HepG2 (cell line): ENCODE measurements at regions not wholly inside any gene's neighbourhood (a gene's known extent, or its start where the extent isn't known, plus 50 kb on each side); places are given as distances from the start of the nearest gene placed in this dataset.

Experiments
- ATAC-seq: fragments of 200-7000 bp; cut with Tn5 transposase; 3 replicates; pipeline ENCODE4 v1.9.1; 2020; ENCODE audit warnings: mild to moderate bottlenecking, moderate library complexity
- BruUV-seq: library from RNA; stranded (reverse); fragments of 400-500 nt; replicated peaks from 2 replicates; lab custom pipeline; 2021; lab: Mats Ljungman, UMichigan
- CTCF ChIA-PET: fragments of 300-600 bp; formaldehyde crosslinking; extraction: SDS; loops from one replicate; lab custom pipeline; 2021; ENCODE audit warnings: low total read pairs, inconsistent platforms, low intra/inter-chr PET ratio; lab: Yijun Ruan, JAX
- POLR2A ChIA-PET: fragments of 350-600 bp; sonication (Branson Sonifier 250); formaldehyde crosslinking; loops from one replicate; lab custom pipeline; 2020; ENCODE audit warnings: antibody characterized with exemption, inconsistent platforms; lab: Yijun Ruan, JAX
- DNase-seq: peaks from one replicate; pipeline ENCODE4 v3.0.0-alpha.2; 2015; ENCODE audit warnings: low spot score
- FAIRE-seq: peaks from 3 replicates; lab custom pipeline; 2011; peaks lifted over from hg19 to GRCh38; lab: Jason Lieb, UNC
- H2AFZ ChIP-seq: one replicate; pipeline ENCODE4 v1.6.1; 2011; ENCODE audit warnings: low read length, inconsistent platforms
- H3K27ac ChIP-seq: fragments of 300-600 bp; 3 replicates; pipeline ENCODE4 v1.8.0; 2011; ENCODE audit warnings: mixed run types, mild to moderate bottlenecking, mixed read lengths, low read length, inconsistent platforms; ENCODE audit not compliant: insufficient read depth; ENCODE audit errors: extremely low read length
- H3K27me3 ChIP-seq, 2 experiments: fragments of 200-600 bp in 1 of 2; 2 replicates in 1 of 2; 3 replicates in 1 of 2; pipeline versions ENCODE4 v1.6.0 to v1.8.0; 2011; ENCODE audit warnings: low read length in 2 of 2, mild to moderate bottlenecking in 2 of 2, moderate library complexity in 2 of 2, inconsistent platforms in 1 of 2; ENCODE audit not compliant: insufficient read depth in 2 of 2, control insufficient read depth in 1 of 2
- H3K36me3 ChIP-seq, 2 experiments: fragments of 200-600 bp in 1 of 2; replicated peaks in 1 of 2; 2 replicates in 1 of 2; 3 replicates in 1 of 2; pipeline versions ENCODE4 v1.5.1 to v1.8.0; 2011; ENCODE audit warnings: low read length in 2 of 2, inconsistent platforms in 1 of 2; ENCODE audit not compliant: insufficient read depth in 2 of 2, control insufficient read depth in 1 of 2
- H3K4me1 ChIP-seq: 2 replicates; pipeline ENCODE4 v1.5.1; 2012; ENCODE audit warnings: low read length, inconsistent platforms; ENCODE audit not compliant: insufficient read depth
- H3K4me2 ChIP-seq: 2 replicates; pipeline ENCODE4 v1.6.0; 2011; ENCODE audit warnings: low read depth, low read length, inconsistent platforms
- H3K4me3 ChIP-seq, 3 experiments: fragments of 200-600 bp in 1 of 3; sonication (generic), shearing (Covaris generic) in 1 of 3; replicated peaks in 1 of 3; 2 replicates each; pipeline ENCODE4 v1.5.1; 2011 to 2016; ENCODE audit warnings: low read length in 3 of 3, inconsistent platforms in 2 of 3, low read depth in 2 of 3, mild to moderate bottlenecking in 2 of 3, control low read depth in 1 of 3, mixed read lengths in 1 of 3; ENCODE audit not compliant: insufficient read depth in 1 of 3
- H3K79me2 ChIP-seq: one replicate; pipeline ENCODE4 v1.6.1; 2011; ENCODE audit warnings: low read length, inconsistent platforms; ENCODE audit not compliant: insufficient read depth
- H3K9ac ChIP-seq: 2 replicates; pipeline ENCODE4 v1.6.0; 2011; ENCODE audit warnings: mild to moderate bottlenecking, low read depth, low read length, inconsistent platforms; ENCODE audit not compliant: insufficient read depth
- H3K9me3 ChIP-seq: 2 replicates; pipeline ENCODE4 v1.5.1; 2012; ENCODE audit warnings: mild to moderate bottlenecking, low read length
- H4K20me1 ChIP-seq: 2 replicates; pipeline ENCODE4 v1.6.0; 2011; ENCODE audit warnings: inconsistent platforms, mild to moderate bottlenecking, low read length, moderate library complexity; ENCODE audit not compliant: insufficient read depth
- HNF1A ChIP-seq, 2 experiments: sonication (generic) in 1 of 2; formaldehyde crosslinking in 1 of 2; IDR thresholded peaks; 2 replicates each; pipeline versions ENCODE4 v1.4.0 to v1.6.1; 2016 to 2020; ENCODE audit warnings: borderline replicate concordance in 1 of 2, low read depth in 1 of 2, mild to moderate bottlenecking in 1 of 2, missing genetic modification reagents in 1 of 2
- IRF9 ChIP-seq: sonication (generic); formaldehyde crosslinking; IDR thresholded peaks from 2 replicates; pipeline ENCODE4 v1.8.0; 2022; ENCODE audit warnings: missing genetic modification reagents, mild to moderate bottlenecking, borderline replicate concordance
- MAFF ChIP-seq: IDR thresholded peaks from 2 replicates; pipeline ENCODE4 v1.6.1; 2011; ENCODE audit warnings: low read depth, low read length, improper control_type of control experiment
- NR2F2 ChIP-seq: IDR thresholded peaks from 2 replicates; pipeline ENCODE4 v1.6.1; 2012; ENCODE audit warnings: low read depth, inconsistent platforms, borderline replicate concordance
- PBX2 ChIP-seq: IDR thresholded peaks from 2 replicates; pipeline ENCODE4 v1.6.1; 2016; ENCODE audit warnings: control low read depth
- POGK ChIP-seq: sonication (generic); formaldehyde crosslinking; conservative IDR thresholded peaks from 2 replicates; pipeline ENCODE4 v1.8.0; 2022; ENCODE audit warnings: mild to moderate bottlenecking, moderate library complexity, missing genetic modification reagents
- TAF15 ChIP-seq: fragments of 200-400 bp; formaldehyde crosslinking; IDR thresholded peaks from one replicate; pipeline ENCODE4 v1.6.1; 2018; ENCODE audit warnings: mild to moderate bottlenecking, low read depth, low read length; ENCODE audit not compliant: poor library complexity, severe bottlenecking
- TIGD3 ChIP-seq: sonication (generic); formaldehyde crosslinking; IDR thresholded peaks from 2 replicates; pipeline ENCODE4 v1.5.1; 2020; ENCODE audit warnings: mild to moderate bottlenecking, missing genetic modification reagents, borderline replicate concordance
- ZBTB25 ChIP-seq: IDR thresholded peaks from 2 replicates; pipeline ENCODE4 v1.6.1; 2018; ENCODE audit warnings: missing genetic modification reagents
- ZNF326 ChIP-seq: sonication (generic); formaldehyde crosslinking; IDR thresholded peaks from 2 replicates; pipeline ENCODE4 v1.4.0; 2020; ENCODE audit warnings: missing genetic modification reagents, borderline replicate concordance
- ZNF777 ChIP-seq: sonication (generic); formaldehyde crosslinking; IDR thresholded peaks from 2 replicates; pipeline ENCODE4 v1.4.0; 2020; ENCODE audit warnings: missing genetic modification reagents
- WGBS: methylation state at CpG from one replicate; pipeline ENCODE4 v1.1.6; 2017; ENCODE audit warnings: low lambda C conversion rate; 5-methylcytosine and 5-hydroxymethylcytosine counted together
- in situ Hi-C: cut with HindIII; loops from 2 replicates; pipeline ENCODE4 v1.10.0; 2017; ENCODE audit warnings: low pct_unique_long_range_greater_than_20kb; ENCODE audit not compliant: extremely low pct_ligation_motif_present
- intact Hi-C: fragments of 100-400 bp; cut with micrococcal nuclease; formaldehyde crosslinking; loops from one replicate; pipeline ENCODE4 v1.10.0; 2022; ENCODE audit not compliant: unreplicated experiment

- TF ChIP-seq TIGD3 (CRISPR knock-in tag) (no peak), TAF15 (no peak), ZNF777 (CRISPR knock-in tag) (no peak)
Measured at GRCh38 chr9:74133921-74134320, 363.2 kb upstream of the RORB start (continued).

GRCh38 chr9:74138182-74138581 lies 359.0 kb upstream of the RORB start:
- intact Hi-C loops = no loop called here
- ATAC-seq (no peak), DNase-seq (no peak), FAIRE-seq (no peak)
- Histone ChIP-seq H3K9me3 (no peaks in the 10 kb centered on the region), H3K4me3 (no peak overlapping the region), H3K27ac (no peak overlapping the region), H4K20me1 (no peaks in the 10 kb centered on the region), H2AFZ (no peak overlapping the region), H3K27me3 (no peaks in the 10 kb centered on the region), H3K36me3 (no peaks in the 10 kb centered on the region), H3K79me2 (no peaks in the 10 kb centered on the region), H3K4me1 (no peaks in the 10 kb centered on the region), H3K4me2 (no peak overlapping the region), H3K9ac (no peak overlapping the region)
- BruUV-seq = no TSS peak
- in situ Hi-C loops = no loop called here
- POLR2A ChIA-PET = no interaction called here
- 0% methylated on average over 2 of the region's 2 CpGs for WGBS
- CTCF ChIA-PET = no interaction called here
- no peak for TF ChIP-seq ZNF326
- TF ChIP-seq PBX2 (CRISPR knock-in tag) = peak; percentile 62
- TF ChIP-seq POGK (CRISPR knock-in tag) = no peak
- 0 out of 2 replicates have a peak, but pooled peaks have one; percentile 23 for TF ChIP-seq NR2F2
- TF ChIP-seq IRF9 (CRISPR knock-in tag) = no peak
- TF ChIP-seq ZBTB25 = no peak
- TF ChIP-seq MAFF = peak; percentile 37; the same call in 1 of the 2 replicates
- TF ChIP-seq HNF1A (IDR thresholded peaks at IDR 0.05; ENCODE audit: low read depth) = no peak
- no peak for TF ChIP-seq HNF1A (CRISPR knock-in tag; IDR thresholded peaks at IDR 0.05; ENCODE audit: borderline replicate concordance)
